WTC11 (cell line): ENCODE measurements at regions not wholly inside any gene's neighbourhood (a gene's known extent, or its start where the extent isn't known, plus 50 kb on each side); places are given as distances from the start of the nearest gene placed in this dataset.

Experiments
- ATAC-seq: fragments of 200-7000 bp; cut with Tn5 transposase; 2 replicates; pipeline ENCODE4 v1.10.0; 2021; ENCODE audit warnings: mild to moderate bottlenecking, moderate library complexity
- CTCF ChIA-PET: fragments of 300-600 bp; sonication (Branson Sonifier 250); formaldehyde crosslinking; loops from one replicate; lab custom pipeline; 2021; ENCODE audit warnings: antibody characterized with exemption; lab: Charles Lee
- POLR2A ChIA-PET: fragments of 350-600 bp; sonication (Branson Sonifier 250); formaldehyde crosslinking; loops from one replicate; lab custom pipeline; 2021; ENCODE audit warnings: antibody characterized with exemption; lab: Charles Lee
- DNase-seq: peaks from one replicate; pipeline ENCODE4 v3.0.0; 2021; ENCODE audit warnings: low spot score
- H3K27ac Mint-ChIP-seq: 2 replicates; pipeline ENCODE4 v1.8.0; 2021; ENCODE audit warnings: mixed read lengths
- H3K27me3 Mint-ChIP-seq: 2 replicates; pipeline ENCODE4 v1.8.0; 2021; ENCODE audit warnings: low read depth, mild to moderate bottlenecking, moderate library complexity, mixed read lengths
- H3K36me3 Mint-ChIP-seq: 2 replicates; pipeline ENCODE4 v1.8.0; 2021; ENCODE audit warnings: mixed read lengths
- H3K4me1 Mint-ChIP-seq: 2 replicates; pipeline ENCODE4 v1.8.0; 2022; ENCODE audit warnings: mixed read lengths
- H3K4me3 Mint-ChIP-seq: 2 replicates; pipeline ENCODE4 v1.8.0; 2021; ENCODE audit warnings: mild to moderate bottlenecking, moderate library complexity, mixed read lengths
- H3K9me3 Mint-ChIP-seq: 2 replicates; pipeline ENCODE4 v1.8.0; 2021; ENCODE audit warnings: mixed read lengths
- FOXP1 ChIP-seq: sonication (generic); formaldehyde crosslinking; IDR thresholded peaks from 2 replicates; pipeline ENCODE4 v1.8.0; 2022; ENCODE audit warnings: missing genetic modification reagents, mild to moderate bottlenecking, moderate library complexity, borderline replicate concordance
- MXD4 ChIP-seq: fragments of 250-450 bp; sonication (Bioruptor Pico); IDR thresholded peaks from 2 replicates; pipeline ENCODE4 v1.8.0; 2021; ENCODE audit warnings: mild to moderate bottlenecking, moderate library complexity, borderline replicate concordance
- TEAD1 ChIP-seq: sonication (generic); formaldehyde crosslinking; IDR thresholded peaks from 2 replicates; pipeline ENCODE4 v1.8.0; 2022; ENCODE audit warnings: mild to moderate bottlenecking, missing genetic modification reagents
- TEAD4 ChIP-seq: sonication (generic); formaldehyde crosslinking; IDR thresholded peaks from 2 replicates; pipeline ENCODE4 v1.8.0; 2022; ENCODE audit warnings: mild to moderate bottlenecking, missing genetic modification reagents
- ZNF138 ChIP-seq: sonication (generic); formaldehyde crosslinking; conservative IDR thresholded peaks from 2 replicates; pipeline ENCODE4 v1.8.1; 2022; ENCODE audit warnings: mild to moderate bottlenecking, moderate library complexity, missing genetic modification reagents
- ZNF219 ChIP-seq: sonication (generic); formaldehyde crosslinking; IDR thresholded peaks from 2 replicates; pipeline ENCODE4 v1.8.0; 2023; ENCODE audit warnings: missing genetic modification reagents, mild to moderate bottlenecking, borderline replicate concordance
- TF ChIP-seq, protein P1 (sequence below): sonication (generic); formaldehyde crosslinking; IDR thresholded peaks from 2 replicates; pipeline ENCODE4 v1.8.1; 2022; ENCODE audit warnings: mild to moderate bottlenecking, missing genetic modification reagents, moderate library complexity, borderline replicate concordance
- TF ChIP-seq, protein P2 (sequence below): fragments of 250-450 bp; sonication (Bioruptor Pico); IDR thresholded peaks from 2 replicates; pipeline ENCODE4 v2.1.2; 2022; ENCODE audit warnings: mild to moderate bottlenecking, moderate library complexity
- TF ChIP-seq, protein P3 (sequence below): sonication (generic); formaldehyde crosslinking; IDR thresholded peaks from 2 replicates; pipeline ENCODE4 v1.8.0; 2022; ENCODE audit warnings: missing genetic modification reagents
- TF ChIP-seq, protein P4 (sequence below): fragments of 250-450 bp; sonication (Bioruptor Pico); IDR thresholded peaks from 2 replicates; pipeline ENCODE4 v1.9.0; 2021; ENCODE audit warnings: moderate library complexity, mild to moderate bottlenecking, inconsistent platforms, borderline replicate concordance
- TF ChIP-seq, protein P5 (sequence below): sonication (generic); formaldehyde crosslinking; IDR thresholded peaks from 2 replicates; pipeline ENCODE4 v1.8.1; 2023; ENCODE audit warnings: mild to moderate bottlenecking, moderate library complexity, missing genetic modification reagents
- TF ChIP-seq, protein P6 (sequence below): sonication (generic); formaldehyde crosslinking; conservative IDR thresholded peaks from 2 replicates; pipeline ENCODE4 v1.8.1; 2022; ENCODE audit warnings: mild to moderate bottlenecking, missing genetic modification reagents

DNA sequence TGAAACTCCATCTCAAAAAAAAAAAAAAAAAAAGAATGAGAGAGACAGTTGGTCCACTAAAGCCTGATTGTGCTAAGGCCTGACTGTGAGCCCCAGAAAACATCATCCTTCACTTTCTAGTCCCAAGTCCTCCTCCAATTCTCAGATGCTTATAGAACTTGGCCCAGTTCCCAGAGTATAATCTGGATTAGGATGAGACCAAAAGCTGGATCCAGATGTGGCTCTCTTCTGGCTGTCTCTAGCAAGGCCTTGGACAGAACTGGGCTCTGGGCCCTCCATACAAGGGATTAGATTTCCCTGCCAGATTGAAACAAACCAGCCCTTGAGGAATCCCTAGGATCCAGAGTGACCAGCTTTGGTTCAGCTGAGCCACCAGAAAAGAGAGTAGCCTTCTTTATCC, 98.4 kb upstream of the ZNF366 start (continued):
- TF ChIP-seq, protein P1, sequence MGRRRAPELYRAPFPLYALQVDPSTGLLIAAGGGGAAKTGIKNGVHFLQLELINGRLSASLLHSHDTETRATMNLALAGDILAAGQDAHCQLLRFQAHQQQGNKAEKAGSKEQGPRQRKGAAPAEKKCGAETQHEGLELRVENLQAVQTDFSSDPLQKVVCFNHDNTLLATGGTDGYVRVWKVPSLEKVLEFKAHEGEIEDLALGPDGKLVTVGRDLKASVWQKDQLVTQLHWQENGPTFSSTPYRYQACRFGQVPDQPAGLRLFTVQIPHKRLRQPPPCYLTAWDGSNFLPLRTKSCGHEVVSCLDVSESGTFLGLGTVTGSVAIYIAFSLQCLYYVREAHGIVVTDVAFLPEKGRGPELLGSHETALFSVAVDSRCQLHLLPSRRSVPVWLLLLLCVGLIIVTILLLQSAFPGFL (CRISPR knock-in tag), result no peak
- TF ChIP-seq, all 79 proteins: peak for 0

DNA sequence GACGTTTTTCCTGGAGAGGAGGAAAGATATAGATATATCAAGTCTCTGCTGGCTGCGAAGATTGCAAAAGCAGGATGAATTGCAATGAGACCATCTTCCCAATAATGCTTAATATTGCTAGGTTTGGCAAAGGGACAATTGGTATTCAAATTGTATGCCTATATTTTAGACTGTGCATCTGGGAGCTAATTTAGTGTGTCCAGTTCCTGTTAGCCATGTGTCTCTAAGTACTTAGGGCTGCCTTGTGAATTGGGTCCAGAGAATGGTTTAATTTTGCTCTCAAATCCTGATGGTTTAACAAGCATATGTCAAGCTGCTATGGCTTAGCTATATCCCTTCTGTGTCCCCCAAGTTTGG, 97.6 kb upstream of the ZNF366 start:
- H3K4me1 Mint-ChIP-seq, result no peaks in the 10 kb centered on the region
- ChIA-PET CTCF (no interaction called here), POLR2A (no interaction called here)
- no peak overlapping the region for H3K27ac Mint-ChIP-seq
- H3K4me3 Mint-ChIP-seq, result no peak overlapping the region
- H3K27me3 Mint-ChIP-seq, result no peaks in the 10 kb centered on the region
- TF ChIP-seq, protein P2, sequence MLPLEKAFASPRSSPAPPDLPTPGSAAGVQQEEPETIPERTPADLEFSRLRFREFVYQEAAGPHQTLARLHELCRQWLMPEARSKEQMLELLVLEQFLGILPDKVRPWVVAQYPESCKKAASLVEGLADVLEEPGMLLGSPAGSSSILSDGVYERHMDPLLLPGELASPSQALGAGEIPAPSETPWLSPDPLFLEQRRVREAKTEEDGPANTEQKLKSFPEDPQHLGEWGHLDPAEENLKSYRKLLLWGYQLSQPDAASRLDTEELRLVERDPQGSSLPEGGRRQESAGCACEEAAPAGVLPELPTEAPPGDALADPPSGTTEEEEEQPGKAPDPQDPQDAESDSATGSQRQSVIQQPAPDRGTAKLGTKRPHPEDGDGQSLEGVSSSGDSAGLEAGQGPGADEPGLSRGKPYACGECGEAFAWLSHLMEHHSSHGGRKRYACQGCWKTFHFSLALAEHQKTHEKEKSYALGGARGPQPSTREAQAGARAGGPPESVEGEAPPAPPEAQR (CRISPR knock-in tag), result no peak
- TF ChIP-seq, protein P3, sequence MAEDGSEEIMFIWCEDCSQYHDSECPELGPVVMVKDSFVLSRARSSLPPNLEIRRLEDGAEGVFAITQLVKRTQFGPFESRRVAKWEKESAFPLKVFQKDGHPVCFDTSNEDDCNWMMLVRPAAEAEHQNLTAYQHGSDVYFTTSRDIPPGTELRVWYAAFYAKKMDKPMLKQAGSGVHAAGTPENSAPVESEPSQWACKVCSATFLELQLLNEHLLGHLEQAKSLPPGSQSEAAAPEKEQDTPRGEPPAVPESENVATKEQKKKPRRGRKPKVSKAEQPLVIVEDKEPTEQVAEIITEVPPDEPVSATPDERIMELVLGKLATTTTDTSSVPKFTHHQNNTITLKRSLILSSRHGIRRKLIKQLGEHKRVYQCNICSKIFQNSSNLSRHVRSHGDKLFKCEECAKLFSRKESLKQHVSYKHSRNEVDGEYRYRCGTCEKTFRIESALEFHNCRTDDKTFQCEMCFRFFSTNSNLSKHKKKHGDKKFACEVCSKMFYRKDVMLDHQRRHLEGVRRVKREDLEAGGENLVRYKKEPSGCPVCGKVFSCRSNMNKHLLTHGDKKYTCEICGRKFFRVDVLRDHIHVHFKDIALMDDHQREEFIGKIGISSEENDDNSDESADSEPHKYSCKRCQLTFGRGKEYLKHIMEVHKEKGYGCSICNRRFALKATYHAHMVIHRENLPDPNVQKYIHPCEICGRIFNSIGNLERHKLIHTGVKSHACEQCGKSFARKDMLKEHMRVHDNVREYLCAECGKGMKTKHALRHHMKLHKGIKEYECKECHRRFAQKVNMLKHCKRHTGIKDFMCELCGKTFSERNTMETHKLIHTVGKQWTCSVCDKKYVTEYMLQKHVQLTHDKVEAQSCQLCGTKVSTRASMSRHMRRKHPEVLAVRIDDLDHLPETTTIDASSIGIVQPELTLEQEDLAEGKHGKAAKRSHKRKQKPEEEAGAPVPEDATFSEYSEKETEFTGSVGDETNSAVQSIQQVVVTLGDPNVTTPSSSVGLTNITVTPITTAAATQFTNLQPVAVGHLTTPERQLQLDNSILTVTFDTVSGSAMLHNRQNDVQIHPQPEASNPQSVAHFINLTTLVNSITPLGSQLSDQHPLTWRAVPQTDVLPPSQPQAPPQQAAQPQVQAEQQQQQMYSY, result no peak
- TF ChIP-seq, all 79 proteins: peak for 0
- H3K9me3 Mint-ChIP-seq, result no peaks in the 10 kb centered on the region
- DNase-seq (no peak), ATAC-seq (no peak)
- no peaks in the 10 kb centered on the region for H3K36me3 Mint-ChIP-seq

DNA sequence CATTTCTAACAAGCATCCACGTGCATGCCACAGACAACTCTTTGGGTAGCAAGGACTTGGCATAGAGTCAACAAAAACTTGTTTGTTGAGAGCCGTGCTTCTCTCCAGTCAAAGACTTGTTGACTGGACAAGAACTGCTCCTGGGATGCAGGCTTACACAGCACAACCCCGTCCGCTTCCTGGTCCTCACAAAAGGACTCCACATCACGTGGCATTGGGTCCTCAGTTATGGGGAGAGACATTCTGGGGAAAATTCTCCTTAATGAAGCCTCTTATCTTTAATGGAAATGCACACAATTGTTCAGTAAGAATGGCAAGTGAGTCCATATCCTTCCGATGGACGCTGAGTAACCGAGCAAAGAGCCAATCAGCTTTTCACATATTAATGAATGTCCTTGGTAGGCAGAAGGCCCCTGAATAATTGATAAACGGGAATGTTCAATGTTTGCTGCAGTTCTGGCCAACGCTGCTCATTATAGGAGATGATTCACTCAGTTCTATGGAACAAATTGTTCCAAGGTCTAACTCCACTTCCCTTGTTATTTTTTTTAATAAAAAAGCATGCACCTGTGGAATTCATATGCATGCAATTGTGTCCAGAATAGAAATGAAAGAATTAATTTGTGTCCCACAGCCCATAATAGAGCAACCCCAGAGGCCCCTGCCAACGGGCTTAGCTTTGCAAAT, 97.0 kb upstream of the ZNF366 start:
- CTCF ChIA-PET, result no interaction called here
- POLR2A ChIA-PET, result no interaction called here
- no peaks in the 10 kb centered on the region for H3K36me3 Mint-ChIP-seq

More for the DNA sequence above, 97.0 kb upstream of the ZNF366 start:
- peaks cover 2% of the 10 kb centered on the region; the same call in 1 of the 2 replicates for H3K9me3 Mint-ChIP-seq
- DNase-seq (no peak), ATAC-seq (no peak)
- no peaks in the 10 kb centered on the region for H3K27me3 Mint-ChIP-seq
- TF ChIP-seq, protein P2 (CRISPR knock-in tag), result no peak
- TF ChIP-seq FOXP1 (CRISPR knock-in tag) (no peak), TEAD1 (CRISPR knock-in tag) (no peak), ZNF138 (CRISPR knock-in tag) (no peak), ZNF219 (CRISPR knock-in tag) (no peak), MXD4 (CRISPR knock-in tag) (no peak), TEAD4 (no peak)
- TF ChIP-seq, protein P4, sequence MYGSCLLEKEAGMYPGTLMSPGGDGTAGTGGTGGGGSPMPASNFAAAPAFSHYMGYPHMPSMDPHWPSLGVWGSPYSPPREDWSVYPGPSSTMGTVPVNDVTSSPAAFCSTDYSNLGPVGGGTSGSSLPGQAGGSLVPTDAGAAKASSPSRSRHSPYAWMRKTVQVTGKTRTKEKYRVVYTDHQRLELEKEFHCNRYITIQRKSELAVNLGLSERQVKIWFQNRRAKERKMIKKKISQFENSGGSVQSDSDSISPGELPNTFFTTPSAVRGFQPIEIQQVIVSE (CRISPR knock-in tag), result no peak
- TF ChIP-seq, protein P5, sequence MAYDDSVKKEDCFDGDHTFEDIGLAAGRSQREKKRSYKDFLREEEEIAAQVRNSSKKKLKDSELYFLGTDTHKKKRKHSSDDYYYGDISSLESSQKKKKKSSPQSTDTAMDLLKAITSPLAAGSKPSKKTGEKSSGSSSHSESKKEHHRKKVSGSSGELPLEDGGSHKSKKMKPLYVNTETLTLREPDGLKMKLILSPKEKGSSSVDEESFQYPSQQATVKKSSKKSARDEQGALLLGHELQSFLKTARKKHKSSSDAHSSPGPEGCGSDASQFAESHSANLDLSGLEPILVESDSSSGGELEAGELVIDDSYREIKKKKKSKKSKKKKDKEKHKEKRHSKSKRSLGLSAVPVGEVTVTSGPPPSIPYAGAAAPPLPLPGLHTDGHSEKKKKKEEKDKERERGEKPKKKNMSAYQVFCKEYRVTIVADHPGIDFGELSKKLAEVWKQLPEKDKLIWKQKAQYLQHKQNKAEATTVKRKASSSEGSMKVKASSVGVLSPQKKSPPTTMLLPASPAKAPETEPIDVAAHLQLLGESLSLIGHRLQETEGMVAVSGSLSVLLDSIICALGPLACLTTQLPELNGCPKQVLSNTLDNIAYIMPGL (CRISPR knock-in tag), result no peak
- TF ChIP-seq, protein P6, sequence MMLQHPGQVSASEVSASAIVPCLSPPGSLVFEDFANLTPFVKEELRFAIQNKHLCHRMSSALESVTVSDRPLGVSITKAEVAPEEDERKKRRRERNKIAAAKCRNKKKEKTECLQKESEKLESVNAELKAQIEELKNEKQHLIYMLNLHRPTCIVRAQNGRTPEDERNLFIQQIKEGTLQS (CRISPR knock-in tag), result no peak
- H3K4me3 Mint-ChIP-seq, result no peak overlapping the region
- H3K4me1 Mint-ChIP-seq, result no peaks in the 10 kb centered on the region
- H3K27ac Mint-ChIP-seq, result no peak overlapping the region
